ENCODE measurements at regions not wholly inside any gene's neighbourhood (a gene's known extent, or its start where the extent isn't known, plus 50 kb on each side); places are given as distances from the start of the nearest gene placed in this dataset.

GRCh38 chr12:123058481-123058880 lies 78.0 kb downstream of the ARL6IP4 start (continued):
- TF ChIP-seq TFAP4 (IDR thresholded peaks at IDR 0.05; ENCODE audit: borderline replicate concordance, low read depth) = no peak
- no peak for TF ChIP-seq KLF13 (CRISPR knock-in tag; IDR thresholded peaks at IDR 0.05)
- TF ChIP-seq ZNF839 (CRISPR knock-in tag; IDR thresholded peaks at IDR 0.05; ENCODE audit: borderline replicate concordance) = no peak

GRCh38 chr12:123057513-123058265 lies 77.2 kb downstream of the ARL6IP4 start:
- ChIA-PET CTCF (ENCODE audit: low intra/inter-chr PET ratio, low total read pairs) (no interaction called here), POLR2A (no interaction called here)
- H3K27me3 ChIP-seq (ENCODE audit: control insufficient read depth in 1 of 2, insufficient read depth in 2 of 2, low read length in 2 of 2) = no peaks in the 10 kb centered on the region
- H2AFZ ChIP-seq (ENCODE audit: low read length) = no peak overlapping the region
- H3K27ac ChIP-seq (ENCODE audit: extremely low read length, insufficient read depth, low read length) = no peak overlapping the region
- no peaks in the 10 kb centered on the region for H4K20me1 ChIP-seq (ENCODE audit: insufficient read depth, low read length)
- ATAC-seq (no peak), DNase-seq (ENCODE audit: low spot score) (no peak), FAIRE-seq (no peak)
- intact Hi-C loops (cut with micrococcal nuclease; ENCODE audit: unreplicated experiment) = loop anchor here (2.0 kb wide), 1 partner anchor 39 kb away; no protein-coding TSS in a partner anchor
- H3K9me3 ChIP-seq (ENCODE audit: low read length) = no peaks in the 10 kb centered on the region
- H3K4me3 ChIP-seq (replicated peaks in 1 of 3; ENCODE audit: insufficient read depth in 1 of 3, low read depth in 2 of 3, low read length in 3 of 3) = no peak overlapping the region
- H3K36me3 ChIP-seq (replicated peaks in 1 of 2; ENCODE audit: control insufficient read depth in 1 of 2, insufficient read depth in 2 of 2, low read length in 2 of 2) = 0 out of 5 replicates have a peak, but pooled peaks cover 0 to 2% of the 10 kb centered on the region in 2 experiments
- in situ Hi-C loops (cut with HindIII; ENCODE audit: extremely low pct_ligation_motif_present, low pct_unique_long_range_greater_than_20kb) = no loop called here
- 98% methylated on average over 15 of the region's 15 CpGs for WGBS (ENCODE audit: low lambda C conversion rate)
- no peaks in the 10 kb centered on the region for H3K79me2 ChIP-seq (ENCODE audit: insufficient read depth, low read length)
- BruUV-seq (replicated peaks) = no TSS peak
- H3K4me1 ChIP-seq (ENCODE audit: insufficient read depth, low read length) = peaks cover 11% of the 10 kb centered on the region
- H3K4me2 ChIP-seq (ENCODE audit: low read depth, low read length) = no peak overlapping the region
- no peak overlapping the region for H3K9ac ChIP-seq (ENCODE audit: insufficient read depth, low read depth, low read length)
- TF ChIP-seq CREB3 (CRISPR knock-in tag; IDR thresholded peaks at IDR 0.05) (no peak), ZNF207 (IDR thresholded peaks at IDR 0.05; ENCODE audit: borderline replicate concordance) (no peak)

Measured in HepG2 (cell line).